Activated CD4-positive, alpha-beta T cell treated with anti-CD3 and anti-CD28 coated beads, Interleukin-2, amount 50 U/mL, for 1 hour (primary cell): ENCODE measurements at regions not wholly inside any gene's neighbourhood (a gene's known extent, or its start where the extent isn't known, plus 50 kb on each side); places are given as distances from the start of the nearest gene placed in this dataset.
"Not testable (repeated sequence)": the region's sequence is repeated elsewhere in the genome, so short reads cannot be mapped to it uniquely, and the experiment has no call there.

ENCODE experiments used
- DNase-seq: peaks from one replicate; pipeline ENCODE4 v3.0.0-alpha.2; 2020

GRCh38 chr6:167676000-167676665 lies 150.6 kb upstream of the AFDN start:
- DNase-seq = no peak

DNA sequence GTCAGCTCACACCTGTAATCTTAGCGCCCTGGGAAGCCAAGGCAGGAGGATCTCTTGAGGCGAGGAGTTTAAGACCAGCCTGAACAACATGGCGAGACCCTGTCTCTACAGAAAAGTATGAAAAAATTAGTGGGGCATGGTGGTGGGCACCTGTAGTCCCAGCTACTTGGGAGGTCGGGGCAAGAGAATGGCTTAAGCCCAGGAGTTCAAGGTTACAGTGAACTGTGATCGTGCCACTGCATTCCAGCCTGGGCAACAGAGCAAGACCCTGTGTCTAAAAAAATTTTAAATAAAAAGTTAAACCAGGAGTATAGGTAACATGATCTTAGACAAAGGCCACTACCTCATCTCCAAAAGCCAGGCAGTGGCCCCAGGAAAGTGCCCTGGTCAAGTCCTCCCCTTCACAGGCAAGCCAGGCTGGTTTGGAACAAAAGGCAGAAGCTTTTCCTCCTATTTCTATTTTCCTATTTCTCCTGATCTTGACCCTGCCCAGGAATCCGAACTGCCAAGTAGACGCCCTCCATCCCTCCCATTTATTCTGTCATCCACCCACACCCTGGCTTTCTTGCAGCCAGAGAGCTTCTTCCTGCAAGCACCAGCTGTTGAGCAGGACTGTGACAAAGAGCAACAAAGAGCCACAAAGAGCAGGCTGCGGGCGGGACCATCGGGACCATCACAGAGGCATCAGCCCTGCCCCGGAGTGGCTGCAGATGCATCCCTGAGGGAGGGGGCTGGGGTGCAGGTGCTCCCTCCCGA lies 149.9 kb upstream of the AFDN start:
- no peak for DNase-seq

- DNase-seq = no peak
Observed at GRCh38 chr6:167677422-167677789, 149.3 kb upstream of the AFDN start.

GRCh38 chr6:167678102-167679101 lies 148.3 kb upstream of the AFDN start:
- DNase-seq = no peak

DNA sequence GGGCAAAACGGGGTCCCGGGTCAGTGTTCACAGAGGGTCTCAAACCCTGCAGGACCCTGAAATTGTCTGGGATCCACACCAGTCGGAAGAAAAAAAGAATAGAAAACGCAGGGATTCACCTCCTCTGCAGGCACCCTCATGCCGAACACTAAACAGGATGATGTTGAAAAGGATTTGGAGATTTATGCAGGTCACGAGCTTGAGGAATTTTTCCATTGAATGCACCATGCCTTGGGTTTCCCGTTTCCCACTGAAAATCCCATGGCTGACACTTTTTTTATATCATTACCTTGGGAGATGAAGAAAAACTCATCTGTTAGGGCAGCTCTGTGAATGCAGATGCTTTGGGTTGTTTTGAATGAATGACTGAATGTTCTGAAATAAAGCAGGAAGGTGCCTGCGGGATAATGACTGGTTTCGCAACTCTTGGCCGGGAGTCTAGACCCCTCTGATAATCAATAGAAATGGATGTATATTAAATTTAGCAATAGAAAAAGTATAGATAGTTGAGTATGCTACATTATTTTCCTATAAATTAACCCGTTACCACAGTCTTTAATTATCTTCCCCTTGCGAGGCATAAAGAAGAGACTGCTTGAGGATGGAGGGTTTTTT lies 147.5 kb upstream of the AFDN start:
- no peak for DNase-seq

- DNase-seq = no peak
Observed at GRCh38 chr6:167679790-167680604, 146.7 kb upstream of the AFDN start.

- no peak for DNase-seq
Observed at GRCh38 chr6:167680605-167681149, 146.0 kb upstream of the AFDN start.

- DNase-seq = no peak
Observed at GRCh38 chr6:167682125-167682524, 144.6 kb upstream of the AFDN start.

GRCh38 chr6:167682546-167683027 lies 144.1 kb upstream of the AFDN start:
- no peak for DNase-seq

GRCh38 chr6:167683028-167683862 lies 143.5 kb upstream of the AFDN start:
- DNase-seq = no peak

GRCh38 chr6:167684276-167685104 lies 142.2 kb upstream of the AFDN start:
- DNase-seq = no peak

DNA sequence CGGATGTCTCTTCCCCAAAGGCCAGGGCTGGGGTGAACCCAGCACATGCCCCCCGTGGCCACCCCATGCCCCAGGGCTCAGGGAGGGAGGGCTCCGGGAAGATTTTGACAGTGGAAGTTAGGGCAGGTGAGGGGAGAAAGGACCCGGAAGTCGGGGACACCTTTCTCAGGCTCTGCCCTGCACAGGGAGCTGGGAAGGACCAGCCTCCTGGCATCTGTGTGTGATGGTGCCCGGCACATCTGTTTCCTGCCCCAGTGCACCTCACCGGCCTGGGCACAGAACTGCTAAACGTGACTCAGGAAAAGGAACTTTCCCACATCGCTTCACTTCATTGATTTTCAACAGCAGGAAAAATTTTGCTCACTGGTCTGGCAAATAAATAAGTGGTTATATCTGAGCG lies 141.1 kb upstream of the AFDN start:
- no peak for DNase-seq

GRCh38 chr6:167686204-167686893 lies 140.4 kb upstream of the AFDN start:
- DNase-seq = no peak

- DNase-seq = no peak
Observed at GRCh38 chr6:167687116-167687725, 139.5 kb upstream of the AFDN start.

- DNase-seq = no peak
Observed at GRCh38 chr6:167688123-167688522, 138.6 kb upstream of the AFDN start.

GRCh38 chr6:167689278-167689677 lies 137.4 kb upstream of the AFDN start:
- DNase-seq = no peak

- no peak for DNase-seq
Observed at GRCh38 chr6:167689751-167690150, 137.0 kb upstream of the AFDN start.

- DNase-seq = not testable (repeated sequence)
Observed at GRCh38 chr6:167690167-167690922, 136.4 kb upstream of the AFDN start.
